Stomach (tissue), 8 donors: ENCODE measurements at regions not wholly inside any gene's neighbourhood (a gene's known extent, or its start where the extent isn't known, plus 50 kb on each side); places are given as distances from the start of the nearest gene placed in this dataset.
A peak's percentile ranks its signal among the peaks of the same experiment; 100 is the strongest.

Source experiments
- DNase-seq, 2 donors: peaks; one replicate each; pipeline versions ENCODE4 v3.0.0 to v3.0.0-alpha.2; 2013 to 2019
- H3K27ac ChIP-seq, 5 donors: fragments of 200-600 bp in 4 of 5; sonication (generic) in 4 of 5; one replicate each; pipeline ENCODE4 v1.5.1; 2013 to 2019; ENCODE audit warnings: mild to moderate bottlenecking in 1 of 5, moderate library complexity in 1 of 5
- H3K27me3 ChIP-seq, 3 donors: fragments of 200-600 bp; sonication (generic); one replicate each; pipeline ENCODE4 v1.5.1; 2017 to 2019; ENCODE audit warnings: mixed run types in 1 of 3
- H3K36me3 ChIP-seq, 4 donors: fragments of 200-600 bp; sonication (generic); 1 replicate in 3 of 4; 2 replicates in 1 of 4; pipeline ENCODE4 v1.5.1; 2016 to 2019
- H3K4me1 ChIP-seq, 4 donors: fragments of 200-600 bp; sonication (generic); one replicate each; pipeline ENCODE4 v1.5.1; 2016 to 2019
- H3K4me3 ChIP-seq, 4 donors: fragments of 200-600 bp; sonication (generic) in 3 of 4; one replicate each; pipeline ENCODE4 v1.5.1; 2016 to 2019; ENCODE audit warnings: mild to moderate bottlenecking in 1 of 4
- H3K9me3 ChIP-seq, 4 donors: fragments of 200-600 bp; sonication (generic); one replicate each; pipeline ENCODE4 v1.5.1; 2016 to 2019
- EP300 ChIP-seq: sonication (generic); formaldehyde crosslinking; IDR thresholded peaks from one replicate; pipeline ENCODE4 v1.6.1; 2017; ENCODE audit warnings: antibody characterized with exemption
- POLR2A ChIP-seq, 4 donors: fragments of 450-650 bp; IDR thresholded peaks; one replicate each; pipeline ENCODE4 v1.6.1; 2016; ENCODE audit warnings: antibody characterized with exemption in 4 of 4, control low read depth in 2 of 4, mild to moderate bottlenecking in 1 of 4, moderate library complexity in 1 of 4
- POLR2AphosphoS5 ChIP-seq, 3 donors: sonication (generic); formaldehyde crosslinking; IDR thresholded peaks; one replicate each; pipeline ENCODE4 v1.6.1; 2016; ENCODE audit warnings: antibody characterized with exemption in 3 of 3
- WGBS, 5 donors: extraction: QIAGEN DNeasy Blood & Tissue Kit in 3 of 5; methylation state at CpG; one replicate each; pipeline versions ENCODE4 v1.1.5 to v1.1.7; 2013 to 2018; 5-methylcytosine and 5-hydroxymethylcytosine counted together
- intact Hi-C: fragments of 100-400 bp; cut with DNase I; formaldehyde crosslinking; loops from one replicate; pipeline ENCODE4 v1.15.1; 2023; ENCODE audit warnings: low total_unique reads
- TF ChIP-seq, protein P1 (sequence below), 7 experiments: fragments of 450-650 bp in 4 of 7; fragments of 200-600 bp in 3 of 7; sonication (generic) in 3 of 7; IDR thresholded peaks; one replicate each; pipeline ENCODE4 v1.5.1; 2016 to 2019; ENCODE audit warnings: antibody characterized with exemption in 7 of 7, control low read depth in 2 of 7, mild to moderate bottlenecking in 1 of 7
- donor health status: healthy with polysubstance abuse.
- donor health status: Bipolar disorder and iron deficiency.
- donor health status: healthy.

DNA sequence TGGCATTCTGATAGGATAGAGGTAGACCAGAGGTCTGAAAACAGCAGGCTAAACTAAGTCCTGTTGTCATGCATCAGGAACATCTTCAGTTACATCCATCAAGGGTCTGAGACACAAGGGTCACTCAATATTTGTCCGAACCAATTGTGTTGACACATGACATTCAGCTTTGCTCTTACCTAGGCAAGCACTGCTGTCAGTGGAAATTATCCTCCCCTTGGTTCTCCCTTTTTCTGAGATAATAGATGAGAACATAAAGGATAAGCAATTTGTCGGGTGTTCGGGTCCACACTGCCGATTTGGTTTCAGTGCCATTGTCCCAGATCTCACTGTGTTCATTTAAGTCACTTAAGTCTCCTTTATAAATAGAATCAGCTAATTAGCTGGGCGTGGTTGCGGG lies 148.3 kb upstream of the MSX2 start:
- Histone ChIP-seq H3K27me3 (peaks cover 0 to 4% (median 0%) of the 10 kb centered on the region in 3 donors), H3K4me3 (no peak overlapping the region), H3K36me3 (no peaks in the 10 kb centered on the region), H3K9me3 (no peaks in the 10 kb centered on the region), H3K4me1 (peaks cover 0 to 10% (median 6%) of the 10 kb centered on the region in 4 donors), H3K27ac (no peak overlapping the region)
- TF ChIP-seq POLR2A (IDR thresholded peaks at IDR 0.05) = no peak
- TF ChIP-seq EP300 = no peak
- TF ChIP-seq, protein P1, sequence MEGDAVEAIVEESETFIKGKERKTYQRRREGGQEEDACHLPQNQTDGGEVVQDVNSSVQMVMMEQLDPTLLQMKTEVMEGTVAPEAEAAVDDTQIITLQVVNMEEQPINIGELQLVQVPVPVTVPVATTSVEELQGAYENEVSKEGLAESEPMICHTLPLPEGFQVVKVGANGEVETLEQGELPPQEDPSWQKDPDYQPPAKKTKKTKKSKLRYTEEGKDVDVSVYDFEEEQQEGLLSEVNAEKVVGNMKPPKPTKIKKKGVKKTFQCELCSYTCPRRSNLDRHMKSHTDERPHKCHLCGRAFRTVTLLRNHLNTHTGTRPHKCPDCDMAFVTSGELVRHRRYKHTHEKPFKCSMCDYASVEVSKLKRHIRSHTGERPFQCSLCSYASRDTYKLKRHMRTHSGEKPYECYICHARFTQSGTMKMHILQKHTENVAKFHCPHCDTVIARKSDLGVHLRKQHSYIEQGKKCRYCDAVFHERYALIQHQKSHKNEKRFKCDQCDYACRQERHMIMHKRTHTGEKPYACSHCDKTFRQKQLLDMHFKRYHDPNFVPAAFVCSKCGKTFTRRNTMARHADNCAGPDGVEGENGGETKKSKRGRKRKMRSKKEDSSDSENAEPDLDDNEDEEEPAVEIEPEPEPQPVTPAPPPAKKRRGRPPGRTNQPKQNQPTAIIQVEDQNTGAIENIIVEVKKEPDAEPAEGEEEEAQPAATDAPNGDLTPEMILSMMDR (IDR thresholded peaks at IDR 0.05) = no peak
- no peak for TF ChIP-seq POLR2AphosphoS5 (IDR thresholded peaks at IDR 0.05)
- intact Hi-C loops = no loop called here
- no peak for DNase-seq
- WGBS, 5 donors = 89 to 95% (median 93%) methylated on average over 6 of the region's 6 CpGs

DNA sequence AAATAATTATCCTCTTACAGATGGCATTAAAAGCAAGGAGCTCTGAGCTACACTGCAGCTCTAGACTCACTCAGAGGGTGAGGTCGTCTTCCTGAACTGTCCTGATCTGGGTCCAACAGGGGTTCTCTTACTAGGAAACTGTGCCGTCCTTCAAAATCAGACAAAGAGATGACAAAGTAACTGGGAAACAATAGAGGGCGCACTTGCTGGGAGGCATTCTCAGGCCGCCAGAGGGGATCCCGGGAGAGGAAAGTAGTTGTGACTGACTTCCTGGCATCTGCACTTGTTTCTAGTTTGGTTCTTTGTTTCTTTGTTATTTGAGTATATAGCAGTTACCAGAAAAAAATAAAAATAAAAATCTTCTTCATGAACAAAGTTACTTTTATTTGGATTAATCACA lies 142.9 kb upstream of the MSX2 start:
- Histone ChIP-seq H3K9me3 (peaks cover 0 to 8% (median 0%) of the 10 kb centered on the region in 4 donors), H3K4me1 (no peaks in the 10 kb centered on the region), H3K27me3 (peaks cover 0 to 9% (median 0%) of the 10 kb centered on the region in 3 donors), H3K4me3 (no peak overlapping the region), H3K36me3 (no peaks in the 10 kb centered on the region), H3K27ac (no peak overlapping the region)
- no peak for TF ChIP-seq POLR2A (IDR thresholded peaks at IDR 0.05)
- TF ChIP-seq, protein P1 (IDR thresholded peaks at IDR 0.05) = peak in 3 of 7 experiments; percentile 5 to 27 (median 24)
- intact Hi-C loops = no loop called here
- DNase-seq = peak; percentile 33 to 57
- WGBS, 5 donors = 7 to 11% (median 8%) methylated on average over 5 of the region's 5 CpGs

DNA sequence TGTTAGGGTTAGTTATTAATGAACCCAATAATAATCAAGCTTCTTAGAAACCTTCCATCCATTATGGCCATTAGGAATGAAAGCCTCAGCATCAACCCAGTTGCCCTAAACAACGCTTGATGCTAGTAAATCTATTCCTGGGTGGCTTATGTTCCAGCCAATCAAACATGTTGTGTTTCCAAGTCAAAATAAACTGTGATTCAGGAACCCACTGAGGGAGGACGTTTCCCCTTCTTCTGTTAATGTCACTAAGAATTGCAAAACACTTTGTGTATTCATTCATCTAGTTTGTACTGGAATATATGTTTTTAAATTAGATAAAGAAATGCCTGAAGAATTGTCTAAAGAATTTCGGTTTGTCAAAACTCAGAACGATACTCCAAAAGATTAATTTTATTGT lies 142.5 kb upstream of the MSX2 start:
- H3K36me3 ChIP-seq = no peaks in the 10 kb centered on the region
- H3K4me1 ChIP-seq = no peaks in the 10 kb centered on the region
- H3K9me3 ChIP-seq = peaks cover 0 to 8% (median 0%) of the 10 kb centered on the region in 4 donors
- no peak overlapping the region for H3K27ac ChIP-seq
- 59 to 72% (median 66%) methylated on average over 4 of the region's 4 CpGs for WGBS, 5 donors
- no peak for DNase-seq
- intact Hi-C loops = no loop called here
- H3K4me3 ChIP-seq = no peak overlapping the region
- TF ChIP-seq, protein P1 (IDR thresholded peaks at IDR 0.05) = no peak
- TF ChIP-seq EP300 (no peak), POLR2A (IDR thresholded peaks at IDR 0.05) (no peak), POLR2AphosphoS5 (IDR thresholded peaks at IDR 0.05) (no peak)
- H3K27me3 ChIP-seq = peaks cover 0 to 9% (median 0%) of the 10 kb centered on the region in 3 donors

DNA sequence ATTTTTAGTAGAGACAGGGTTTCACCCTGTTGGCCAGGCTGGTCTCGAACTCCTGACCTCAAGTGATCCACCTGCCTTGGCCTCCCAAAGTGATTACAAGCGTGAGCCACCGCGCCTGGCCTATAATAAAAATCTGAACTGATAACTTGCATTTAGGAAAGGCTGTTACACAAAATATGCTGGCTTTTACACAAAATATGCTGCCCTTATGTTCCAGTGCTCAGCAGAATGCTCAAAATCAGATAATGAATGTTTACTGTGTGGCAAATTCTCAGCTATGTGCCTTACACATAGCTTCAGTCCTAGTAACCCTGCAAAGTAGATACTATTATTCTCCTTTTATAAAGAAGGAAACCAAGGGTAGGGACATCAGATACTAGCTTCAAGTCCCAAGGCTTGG lies 141.3 kb upstream of the MSX2 start:
- H3K36me3 ChIP-seq = no peaks in the 10 kb centered on the region
- no peaks in the 10 kb centered on the region for H3K4me1 ChIP-seq
- peaks cover 0 to 8% (median 0%) of the 10 kb centered on the region in 4 donors for H3K9me3 ChIP-seq
- peaks cover 0 to 13% (median 0%) of the 10 kb centered on the region in 3 donors for H3K27me3 ChIP-seq
- intact Hi-C loops = no loop called here
- no peak overlapping the region for H3K4me3 ChIP-seq
- WGBS, 5 donors = 76 to 91% (median 81%) methylated on average over 4 of the region's 4 CpGs
- TF ChIP-seq POLR2AphosphoS5 (IDR thresholded peaks at IDR 0.05) (no peak), POLR2A (IDR thresholded peaks at IDR 0.05) (no peak), EP300 (no peak)
- TF ChIP-seq, protein P1 (IDR thresholded peaks at IDR 0.05) = no peak
- H3K27ac ChIP-seq = no peak overlapping the region
- DNase-seq = no peak
